ENCODE measurements at regions not wholly inside any gene's neighbourhood (a gene's known extent, or its start where the extent isn't known, plus 50 kb on each side); places are given as distances from the start of the nearest gene placed in this dataset.

- ChIA-PET POLR2A (no interaction called here), CTCF (ENCODE audit: low intra/inter-chr PET ratio, low total read pairs) (no interaction called here)
- in situ Hi-C loops (cut with HindIII; ENCODE audit: extremely low pct_ligation_motif_present, low pct_unique_long_range_greater_than_20kb) (no loop called here), intact Hi-C loops (cut with micrococcal nuclease; ENCODE audit: unreplicated experiment) (no loop called here)
- no peak overlapping the region for H3K9ac ChIP-seq (ENCODE audit: insufficient read depth, low read depth, low read length)
- no peak overlapping the region for H3K4me2 ChIP-seq (ENCODE audit: low read depth, low read length)
- no peak for ATAC-seq
- no peak for FAIRE-seq
- H2AFZ ChIP-seq (ENCODE audit: low read length) = no peak overlapping the region
- no peak for DNase-seq (ENCODE audit: low spot score)
- no peaks in the 10 kb centered on the region for H4K20me1 ChIP-seq (ENCODE audit: insufficient read depth, low read length)
- no peaks in the 10 kb centered on the region for H3K9me3 ChIP-seq (ENCODE audit: low read length)
- no peak overlapping the region for H3K4me3 ChIP-seq (replicated peaks in 1 of 3; ENCODE audit: insufficient read depth in 1 of 3, low read depth in 2 of 3, low read length in 3 of 3)
- H3K27me3 ChIP-seq (ENCODE audit: control insufficient read depth in 1 of 2, insufficient read depth in 2 of 2, low read length in 2 of 2) = peaks cover 0 to 4% of the 10 kb centered on the region in 2 experiments; a peak in 1 of 5 replicates
- TF ChIP-seq, protein P1, sequence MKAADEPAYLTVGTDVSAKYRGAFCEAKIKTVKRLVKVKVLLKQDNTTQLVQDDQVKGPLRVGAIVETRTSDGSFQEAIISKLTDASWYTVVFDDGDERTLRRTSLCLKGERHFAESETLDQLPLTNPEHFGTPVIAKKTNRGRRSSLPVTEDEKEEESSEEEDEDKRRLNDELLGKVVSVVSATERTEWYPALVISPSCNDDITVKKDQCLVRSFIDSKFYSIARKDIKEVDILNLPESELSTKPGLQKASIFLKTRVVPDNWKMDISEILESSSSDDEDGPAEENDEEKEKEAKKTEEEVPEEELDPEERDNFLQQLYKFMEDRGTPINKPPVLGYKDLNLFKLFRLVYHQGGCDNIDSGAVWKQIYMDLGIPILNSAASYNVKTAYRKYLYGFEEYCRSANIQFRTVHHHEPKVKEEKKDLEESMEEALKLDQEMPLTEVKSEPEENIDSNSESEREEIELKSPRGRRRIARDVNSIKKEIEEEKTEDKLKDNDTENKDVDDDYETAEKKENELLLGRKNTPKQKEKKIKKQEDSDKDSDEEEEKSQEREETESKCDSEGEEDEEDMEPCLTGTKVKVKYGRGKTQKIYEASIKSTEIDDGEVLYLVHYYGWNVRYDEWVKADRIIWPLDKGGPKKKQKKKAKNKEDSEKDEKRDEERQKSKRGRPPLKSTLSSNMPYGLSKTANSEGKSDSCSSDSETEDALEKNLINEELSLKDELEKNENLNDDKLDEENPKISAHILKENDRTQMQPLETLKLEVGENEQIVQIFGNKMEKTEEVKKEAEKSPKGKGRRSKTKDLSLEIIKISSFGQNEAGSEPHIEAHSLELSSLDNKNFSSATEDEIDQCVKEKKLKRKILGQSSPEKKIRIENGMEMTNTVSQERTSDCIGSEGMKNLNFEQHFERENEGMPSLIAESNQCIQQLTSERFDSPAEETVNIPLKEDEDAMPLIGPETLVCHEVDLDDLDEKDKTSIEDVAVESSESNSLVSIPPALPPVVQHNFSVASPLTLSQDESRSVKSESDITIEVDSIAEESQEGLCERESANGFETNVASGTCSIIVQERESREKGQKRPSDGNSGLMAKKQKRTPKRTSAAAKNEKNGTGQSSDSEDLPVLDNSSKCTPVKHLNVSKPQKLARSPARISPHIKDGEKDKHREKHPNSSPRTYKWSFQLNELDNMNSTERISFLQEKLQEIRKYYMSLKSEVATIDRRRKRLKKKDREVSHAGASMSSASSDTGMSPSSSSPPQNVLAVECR (CRISPR knock-in tag; IDR thresholded peaks at IDR 0.05; ENCODE audit: borderline replicate concordance) = no peak
- TF ChIP-seq MIXL1 (CRISPR knock-in tag; IDR thresholded peaks at IDR 0.05) = no peak
- no peak for TF ChIP-seq SRSF9 (IDR thresholded peaks at IDR 0.05; ENCODE audit: borderline replicate concordance, insufficient read depth, low read depth, low read length, poor library complexity, severe bottlenecking)
- no peak for TF ChIP-seq IRF2 (CRISPR knock-in tag; IDR thresholded peaks at IDR 0.05)
- TF ChIP-seq ERF (CRISPR knock-in tag; IDR thresholded peaks at IDR 0.05) = no peak
- no peak for TF ChIP-seq SALL1 (CRISPR knock-in tag; IDR thresholded peaks at IDR 0.05)
- no peak for TF ChIP-seq ZBTB4 (CRISPR knock-in tag; IDR thresholded peaks at IDR 0.05; ENCODE audit: borderline replicate concordance)
- no peak for TF ChIP-seq ZC3H13 (CRISPR knock-in tag; IDR thresholded peaks at IDR 0.05)
- no peak for TF ChIP-seq SETDB1 (CRISPR knock-in tag; IDR thresholded peaks at IDR 0.05; ENCODE audit: borderline replicate concordance)
- TF ChIP-seq ZNF761 (CRISPR knock-in tag; conservative IDR thresholded peaks at IDR 0.05) = no peak
- no peak for TF ChIP-seq ZNF777 (CRISPR knock-in tag; IDR thresholded peaks at IDR 0.05)
- H3K27ac ChIP-seq (ENCODE audit: extremely low read length, insufficient read depth, low read length) = no peak overlapping the region
- no peaks in the 10 kb centered on the region for H3K79me2 ChIP-seq (ENCODE audit: insufficient read depth, low read length)
- 4% methylated on average over 1 of the region's 2 CpGs for WGBS (ENCODE audit: low lambda C conversion rate)
- no TSS peak for BruUV-seq (replicated peaks)
- H3K36me3 ChIP-seq (replicated peaks in 1 of 2; ENCODE audit: control insufficient read depth in 1 of 2, insufficient read depth in 2 of 2, low read length in 2 of 2) = no peaks in the 10 kb centered on the region
- H3K4me1 ChIP-seq (ENCODE audit: insufficient read depth, low read length) = no peaks in the 10 kb centered on the region
These were observed 90.8 kb downstream of the CCDC71L start for GRCh38 chr7:106570146-106570545.

Data from HepG2 (cell line).